Stimulated activated CD8-positive, alpha-beta memory T cell treated with anti-CD3 and anti-CD28 coated beads, Interleukin-15, amount 100 ng/mL, for 48 hours (primary cell): ENCODE measurements at regions not wholly inside any gene's neighbourhood (a gene's known extent, or its start where the extent isn't known, plus 50 kb on each side); places are given as distances from the start of the nearest gene placed in this dataset.
A peak's percentile ranks its signal among the peaks of the same experiment; 100 is the strongest.

Source experiments
- DNase-seq, 2 donors: peaks; one replicate each; pipeline ENCODE4 v3.0.0-alpha.2; 2020; ENCODE audit warnings: low read depth in 2 of 2

GRCh38 chr2:136244536-136244885, 126.6 kb upstream of the CXCR4 start:
- DNase-seq = no peak

- DNase-seq = no peak
Observed at GRCh38 chr2:136243638-136244535, 125.9 kb upstream of the CXCR4 start.

- DNase-seq = peak; percentile 50 to 70
Observed at GRCh38 chr2:136242687-136243277, 124.8 kb upstream of the CXCR4 start.

GRCh38 chr2:136242100-136242499, 124.2 kb upstream of the CXCR4 start:
- DNase-seq = no peak

GRCh38 chr2:136239079-136239685, 121.2 kb upstream of the CXCR4 start:
- no peak for DNase-seq

- no peak for DNase-seq
Observed at GRCh38 chr2:136238286-136239078, 120.5 kb upstream of the CXCR4 start.

GRCh38 chr2:136236019-136236418, 118.1 kb upstream of the CXCR4 start:
- no peak for DNase-seq

- no peak for DNase-seq
Observed at GRCh38 chr2:136235546-136235945, 117.6 kb upstream of the CXCR4 start.

- DNase-seq = no peak
Observed at GRCh38 chr2:136234261-136234660, 116.3 kb upstream of the CXCR4 start.

- no peak for DNase-seq
Observed at GRCh38 chr2:136233298-136233697, 115.3 kb upstream of the CXCR4 start.

GRCh38 chr2:136232456-136233172, 114.7 kb upstream of the CXCR4 start:
- DNase-seq = no peak

GRCh38 chr2:136230464-136230863, 112.5 kb upstream of the CXCR4 start:
- DNase-seq = no peak

GRCh38 chr2:136226903-136227302, 109.0 kb upstream of the CXCR4 start:
- no peak for DNase-seq

GRCh38 chr2:136225950-136226835, 108.2 kb upstream of the CXCR4 start:
- no peak for DNase-seq

- DNase-seq = no peak
Observed at GRCh38 chr2:136223274-136223673, 105.3 kb upstream of the CXCR4 start.

GRCh38 chr2:136222862-136223261, 104.9 kb upstream of the CXCR4 start:
- DNase-seq = no peak

GRCh38 chr2:136221026-136221425, 103.1 kb upstream of the CXCR4 start:
- DNase-seq = no peak

GRCh38 chr2:136219963-136220362, 102.0 kb upstream of the CXCR4 start:
- no peak for DNase-seq

GRCh38 chr2:136219341-136219740, 101.4 kb upstream of the CXCR4 start:
- DNase-seq = no peak

GRCh38 chr2:136217996-136218395, 100.0 kb upstream of the CXCR4 start:
- no peak for DNase-seq
